NCI-H146 (cell line): ENCODE measurements at regions not wholly inside any gene's neighbourhood (a gene's known extent, or its start where the extent isn't known, plus 50 kb on each side); places are given as distances from the start of the nearest gene placed in this dataset.

Experiments
- DNase-seq: peaks from one replicate; lab custom pipeline; 2025; lab: John Stamatoyannopoulos, UW

- no peak for DNase-seq
Observed at GRCh38 chr2:74760875-74761630, 72.9 kb upstream of the HK2 start.

GRCh38 chr2:74762789-74763188 is 71.1 kb upstream of the HK2 start:
- peak; percentile 48 for DNase-seq

DNA sequence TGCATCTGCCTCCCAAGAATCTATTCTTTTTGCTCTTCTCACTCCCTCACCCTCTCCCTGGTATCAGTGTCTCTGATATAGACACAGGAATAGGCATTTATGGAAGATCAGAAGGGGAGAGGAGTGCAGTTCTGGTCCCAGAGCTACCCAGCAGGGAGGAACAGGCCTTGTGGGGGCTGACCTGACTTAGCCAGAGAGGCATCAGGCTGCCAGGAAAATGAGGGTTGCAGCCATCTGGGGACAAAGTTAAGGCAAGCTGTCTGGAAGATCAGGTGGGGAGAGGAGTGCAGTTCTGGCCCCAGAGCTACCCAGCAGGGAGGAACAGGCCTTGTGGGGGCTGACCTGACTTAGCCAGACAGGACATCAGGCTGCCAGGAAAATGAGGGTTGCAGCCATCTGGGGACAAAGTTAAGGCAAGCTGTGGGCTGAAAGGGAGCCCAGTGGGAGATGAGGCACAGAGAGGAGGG is 69.9 kb upstream of the HK2 start:
- DNase-seq, result peak; percentile 55

GRCh38 chr2:74764429-74765272 is 69.3 kb upstream of the HK2 start:
- DNase-seq, result peak; percentile 64

DNA sequence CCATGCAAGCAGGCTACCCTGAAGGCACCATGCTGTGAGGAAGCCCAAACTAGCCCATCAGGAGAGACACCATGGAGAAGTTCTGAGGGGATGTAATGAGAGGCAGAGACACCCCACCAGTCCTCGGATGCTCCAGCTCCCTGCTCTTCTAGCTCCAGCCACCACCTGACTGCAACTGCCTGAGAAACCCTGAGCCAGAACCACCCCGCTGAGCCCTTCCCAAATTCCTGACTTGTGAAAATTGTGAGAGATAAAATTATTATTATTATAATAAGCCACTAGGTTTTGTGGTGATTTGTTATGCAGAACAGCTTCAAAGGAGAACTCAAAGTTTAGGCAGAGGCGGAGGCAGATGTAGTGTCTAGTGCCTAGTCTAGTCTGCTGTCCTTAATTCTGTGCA is 67.1 kb upstream of the HK2 start:
- no peak for DNase-seq

GRCh38 chr2:74767618-74768017 is 66.3 kb upstream of the HK2 start:
- DNase-seq, result no peak

DNA sequence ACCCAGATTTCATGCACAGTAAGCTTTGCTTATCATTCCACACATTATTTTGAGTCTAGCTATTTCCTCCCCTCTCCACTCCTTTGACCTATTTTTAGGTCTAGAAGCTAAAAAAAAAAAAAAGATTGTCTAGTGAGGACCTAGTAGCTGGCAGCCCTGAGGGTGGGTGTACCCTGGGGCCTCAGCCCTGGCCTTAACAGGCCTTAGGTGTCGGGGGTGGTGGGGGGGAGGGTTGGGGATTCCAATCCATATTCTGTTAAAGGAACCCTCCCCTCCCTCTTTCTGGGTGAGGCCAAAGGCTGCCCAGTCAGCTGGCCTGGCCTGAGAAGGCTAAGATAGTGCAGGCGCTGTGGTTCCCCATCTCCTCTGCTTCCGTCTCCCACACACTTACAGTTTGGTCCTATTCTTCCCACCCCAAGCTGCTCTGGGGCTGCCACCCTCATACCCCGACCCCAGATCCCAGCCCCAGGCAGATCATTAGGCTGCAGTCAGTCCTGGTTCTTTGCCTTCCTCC is 65.5 kb upstream of the HK2 start:
- DNase-seq, result no peak

- no peak for DNase-seq
Observed at GRCh38 chr2:74772046-74772445, 61.9 kb upstream of the HK2 start.

GRCh38 chr2:74777161-74777900 is 56.6 kb upstream of the HK2 start:
- DNase-seq, result peak; percentile 8

DNA sequence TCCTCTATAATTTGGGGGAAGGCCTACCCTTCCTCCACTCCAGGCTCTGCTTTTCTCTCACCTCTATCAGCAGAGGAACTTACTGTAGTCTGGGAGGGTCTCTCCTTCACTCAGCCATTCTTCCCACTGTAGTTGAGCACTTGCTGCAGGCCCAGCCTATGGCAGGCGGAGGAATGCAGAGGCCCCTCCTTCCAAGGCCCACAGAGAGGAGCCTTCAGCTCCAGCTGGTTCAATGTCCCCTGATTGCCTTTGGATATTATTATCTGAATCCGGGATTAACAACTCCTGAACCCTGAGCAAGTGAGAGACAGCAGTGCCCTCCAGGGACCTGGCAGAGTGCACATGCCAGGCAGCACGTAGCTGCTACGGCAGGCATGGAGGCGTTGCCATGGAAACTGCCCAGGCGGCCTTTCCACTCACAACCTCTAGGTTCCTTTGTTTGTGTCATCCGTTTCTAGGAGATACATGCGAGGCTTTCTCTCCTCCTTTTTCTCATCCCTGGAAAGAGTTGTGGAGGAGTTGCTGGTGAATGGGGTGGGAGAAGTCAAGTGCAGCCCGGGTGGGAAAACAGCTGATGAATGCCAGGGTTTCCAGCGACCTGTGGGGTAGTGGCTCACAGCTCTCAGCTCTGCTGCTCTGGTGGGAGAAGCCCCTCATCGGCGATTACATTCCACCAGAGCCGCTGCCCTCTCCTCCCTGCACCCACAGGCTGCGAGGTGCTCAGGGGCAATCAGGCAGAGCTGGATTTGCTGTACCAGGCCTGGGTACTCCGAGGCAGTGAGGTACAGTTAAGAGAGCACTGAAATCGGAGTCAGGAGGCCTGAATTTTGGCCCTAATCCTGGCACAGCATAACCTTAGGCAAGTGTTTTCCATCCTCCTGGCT is 55.3 kb upstream of the HK2 start:
- peak; percentile 89 for DNase-seq

GRCh38 chr2:74779265-74779558 is 54.7 kb upstream of the HK2 start:
- peak; percentile 32 for DNase-seq

- DNase-seq, result peak; percentile 32
Observed at GRCh38 chr2:74779587-74780135, 54.3 kb upstream of the HK2 start.
